ENCODE measurements at regions not wholly inside any gene's neighbourhood (a gene's known extent, or its start where the extent isn't known, plus 50 kb on each side); places are given as distances from the start of the nearest gene placed in this dataset.

- DNase-seq (ENCODE audit: low read depth in 1 of 2, low spot score in 2 of 2), result no peak
- Histone ChIP-seq H3K4me1 (replicated peaks) (no peaks in the 10 kb centered on the region), H3K27me3 (replicated peaks) (no peaks in the 10 kb centered on the region; the same call in none of the 2 replicates), H3K9me3 (replicated peaks) (no peaks in the 10 kb centered on the region), H3K27ac (no peak overlapping the region), H3K36me3 (no peaks in the 10 kb centered on the region), H3K4me3 (no peak overlapping the region)
Observed at GRCh38 chr7:35549781-35550180, 145.2 kb downstream of the HERPUD2 start.

- Histone ChIP-seq H3K9me3 (replicated peaks) (no peaks in the 10 kb centered on the region), H3K4me3 (no peak overlapping the region), H3K4me1 (replicated peaks) (no peaks in the 10 kb centered on the region), H3K27ac (no peak overlapping the region), H3K36me3 (no peaks in the 10 kb centered on the region), H3K27me3 (replicated peaks) (no peaks in the 10 kb centered on the region; the same call in none of the 2 replicates)
- no peak for DNase-seq (ENCODE audit: low read depth in 1 of 2, low spot score in 2 of 2)
Observed at GRCh38 chr7:35548291-35548690, 146.6 kb downstream of the HERPUD2 start.

GRCh38 chr7:35546691-35547429, 148.1 kb downstream of the HERPUD2 start:
- Histone ChIP-seq H3K27ac (no peak overlapping the region), H3K36me3 (no peaks in the 10 kb centered on the region), H3K4me1 (replicated peaks) (no peaks in the 10 kb centered on the region), H3K9me3 (replicated peaks) (no peaks in the 10 kb centered on the region), H3K27me3 (replicated peaks) (no peaks in the 10 kb centered on the region; the same call in 1 of the 2 replicates), H3K4me3 (no peak overlapping the region)
- DNase-seq (ENCODE audit: low read depth in 1 of 2, low spot score in 2 of 2), result no peak

- no peak for DNase-seq (ENCODE audit: low read depth in 1 of 2, low spot score in 2 of 2)
- no peak overlapping the region for H3K27ac ChIP-seq
- H3K9me3 ChIP-seq (replicated peaks), result no peaks in the 10 kb centered on the region
- H3K36me3 ChIP-seq, result no peaks in the 10 kb centered on the region
- no peaks in the 10 kb centered on the region; the same call in 1 of the 2 replicates for H3K27me3 ChIP-seq (replicated peaks)
- H3K4me3 ChIP-seq, result no peak overlapping the region
- H3K4me1 ChIP-seq (replicated peaks), result no peaks in the 10 kb centered on the region
Observed at GRCh38 chr7:35545831-35546230, 149.1 kb downstream of the HERPUD2 start.

GRCh38 chr7:35544028-35544742, 150.8 kb downstream of the HERPUD2 start:
- no peak overlapping the region for H3K4me3 ChIP-seq
- H3K36me3 ChIP-seq, result no peaks in the 10 kb centered on the region
- no peaks in the 10 kb centered on the region for H3K4me1 ChIP-seq (replicated peaks)
- DNase-seq (ENCODE audit: low read depth in 1 of 2, low spot score in 2 of 2), result no peak
- H3K27ac ChIP-seq, result no peak overlapping the region
- no peaks in the 10 kb centered on the region; the same call in 1 of the 2 replicates for H3K27me3 ChIP-seq (replicated peaks)
- H3K9me3 ChIP-seq (replicated peaks), result no peaks in the 10 kb centered on the region

GRCh38 chr7:35537067-35538023, 157.6 kb downstream of the HERPUD2 start:
- peak overlapping the region; percentile 24 for H3K4me3 ChIP-seq
- no peaks in the 10 kb centered on the region for H3K9me3 ChIP-seq (replicated peaks)
- H3K36me3 ChIP-seq, result no peaks in the 10 kb centered on the region
- H3K27ac ChIP-seq, result no peak overlapping the region
- H3K27me3 ChIP-seq (replicated peaks), result 0 out of 2 replicates have a peak, but pooled peaks cover 2% of the 10 kb centered on the region
- peak; percentile 43 to 68 for DNase-seq (ENCODE audit: low read depth in 1 of 2, low spot score in 2 of 2)
- peaks cover 3% of the 10 kb centered on the region; the same call in 1 of the 2 replicates for H3K4me1 ChIP-seq (replicated peaks)

- Histone ChIP-seq H3K36me3 (no peaks in the 10 kb centered on the region), H3K9me3 (replicated peaks) (no peaks in the 10 kb centered on the region), H3K4me1 (replicated peaks) (peaks cover 3% of the 10 kb centered on the region; the same call in 1 of the 2 replicates), H3K27ac (no peak overlapping the region), H3K27me3 (replicated peaks) (peaks cover 2% of the 10 kb centered on the region; the same call in 1 of the 2 replicates), H3K4me3 (no peak overlapping the region)
- no peak for DNase-seq (ENCODE audit: low read depth in 1 of 2, low spot score in 2 of 2)
Observed at GRCh38 chr7:35536396-35536826, 158.5 kb downstream of the HERPUD2 start.

GRCh38 chr7:35533902-35534301, 161.0 kb downstream of the HERPUD2 start:
- Histone ChIP-seq H3K27me3 (replicated peaks) (peaks cover 2% of the 10 kb centered on the region; the same call in 1 of the 2 replicates), H3K9me3 (replicated peaks) (no peaks in the 10 kb centered on the region), H3K27ac (no peak overlapping the region), H3K4me1 (replicated peaks) (peaks cover 3% of the 10 kb centered on the region; the same call in 1 of the 2 replicates), H3K4me3 (no peak overlapping the region), H3K36me3 (no peaks in the 10 kb centered on the region)
- DNase-seq (ENCODE audit: low read depth in 1 of 2, low spot score in 2 of 2), result no peak

GRCh38 chr7:35530124-35531109, 164.5 kb downstream of the HERPUD2 start:
- no peaks in the 10 kb centered on the region for H3K9me3 ChIP-seq (replicated peaks)
- no peak for DNase-seq (ENCODE audit: low read depth in 1 of 2, low spot score in 2 of 2)
- no peaks in the 10 kb centered on the region for H3K4me1 ChIP-seq (replicated peaks)

GRCh38 chr7:35529713-35530112, 165.2 kb downstream of the HERPUD2 start:
- Histone ChIP-seq H3K4me3 (no peak overlapping the region), H3K4me1 (replicated peaks) (no peaks in the 10 kb centered on the region), H3K36me3 (no peaks in the 10 kb centered on the region), H3K27me3 (replicated peaks) (no peaks in the 10 kb centered on the region; the same call in 1 of the 2 replicates), H3K27ac (no peak overlapping the region), H3K9me3 (replicated peaks) (no peaks in the 10 kb centered on the region)
- no peak for DNase-seq (ENCODE audit: low read depth in 1 of 2, low spot score in 2 of 2)

More at GRCh38 chr7:35530124-35531109, 164.5 kb downstream of the HERPUD2 start:
- H3K27me3 ChIP-seq (replicated peaks), result no peaks in the 10 kb centered on the region; the same call in 1 of the 2 replicates
- no peak overlapping the region for H3K27ac ChIP-seq
- H3K4me3 ChIP-seq, result no peak overlapping the region
- H3K36me3 ChIP-seq, result no peaks in the 10 kb centered on the region

- H3K9me3 ChIP-seq (replicated peaks), result no peaks in the 10 kb centered on the region
- no peak for DNase-seq (ENCODE audit: low read depth in 1 of 2, low spot score in 2 of 2)
- no peaks in the 10 kb centered on the region for H3K4me1 ChIP-seq (replicated peaks)
- no peak overlapping the region for H3K4me3 ChIP-seq
- H3K27me3 ChIP-seq (replicated peaks), result no peaks in the 10 kb centered on the region; the same call in 1 of the 2 replicates
- H3K36me3 ChIP-seq, result no peaks in the 10 kb centered on the region
- H3K27ac ChIP-seq, result no peak overlapping the region
Observed at GRCh38 chr7:35528381-35528977, 166.5 kb downstream of the HERPUD2 start.

GRCh38 chr7:35526645-35527044, 168.3 kb downstream of the HERPUD2 start:
- Histone ChIP-seq H3K9me3 (replicated peaks) (no peaks in the 10 kb centered on the region), H3K36me3 (no peaks in the 10 kb centered on the region), H3K4me3 (no peak overlapping the region), H3K4me1 (replicated peaks) (no peaks in the 10 kb centered on the region), H3K27ac (no peak overlapping the region), H3K27me3 (replicated peaks) (no peaks in the 10 kb centered on the region; the same call in 1 of the 2 replicates)
- no peak for DNase-seq (ENCODE audit: low read depth in 1 of 2, low spot score in 2 of 2)

Measured in SJSA1 (cell line).